H9 (cell line): ENCODE measurements at regions not wholly inside any gene's neighbourhood (a gene's known extent, or its start where the extent isn't known, plus 50 kb on each side); places are given as distances from the start of the nearest gene placed in this dataset.
A peak's percentile ranks its signal among the peaks of the same experiment; 100 is the strongest.

Experiments used
- DNase-seq: peaks from one replicate; pipeline ENCODE4 v3.0.0-alpha.2; 2017
- H2AFZ ChIP-seq: one replicate; pipeline ENCODE4 v1.6.1; 2013; ENCODE audit warnings: mild to moderate bottlenecking, low read length, control low read depth, moderate library complexity
- H2AK5ac ChIP-seq: 2 replicates; pipeline ENCODE4 v1.6.1; 2013; ENCODE audit warnings: low read length, control low read depth, mixed read lengths; ENCODE audit not compliant: insufficient read length
- H2BK120ac ChIP-seq: one replicate; pipeline ENCODE4 v1.6.1; 2013; ENCODE audit warnings: low read depth, mild to moderate bottlenecking, low read length, control low read depth, inconsistent platforms; ENCODE audit not compliant: poor library complexity, severe bottlenecking
- H2BK12ac ChIP-seq: 2 replicates; pipeline ENCODE4 v1.6.1; 2013; ENCODE audit warnings: low read length, control low read depth, mixed read lengths, low read depth; ENCODE audit not compliant: insufficient read length
- H2BK15ac ChIP-seq: 2 replicates; pipeline ENCODE4 v1.6.1; 2013; ENCODE audit warnings: low read depth, low read length, control low read depth
- H2BK20ac ChIP-seq: one replicate; pipeline ENCODE4 v1.6.1; 2013; ENCODE audit warnings: low read depth, mild to moderate bottlenecking, low read length, control low read depth, inconsistent platforms; ENCODE audit not compliant: poor library complexity, severe bottlenecking
- H2BK5ac ChIP-seq: 2 replicates; pipeline ENCODE4 v1.6.1; 2013; ENCODE audit warnings: low read length, control low read depth, mixed read lengths; ENCODE audit not compliant: insufficient read length
- H3K14ac ChIP-seq: 2 replicates; pipeline ENCODE4 v1.6.1; 2013; ENCODE audit warnings: low read length, control low read depth; ENCODE audit not compliant: insufficient read depth
- H3K18ac ChIP-seq: 2 replicates; pipeline ENCODE4 v1.6.1; 2013; ENCODE audit warnings: low read depth, mild to moderate bottlenecking, mixed read lengths, low read length, control low read depth; ENCODE audit not compliant: insufficient read length
- H3K23ac ChIP-seq: 2 replicates; pipeline ENCODE4 v1.6.1; 2013; ENCODE audit warnings: low read length, control low read depth, mixed read lengths, low read depth; ENCODE audit not compliant: insufficient read length
- H3K23me2 ChIP-seq: 2 replicates; pipeline ENCODE4 v1.6.1; 2013; ENCODE audit warnings: low read depth, mild to moderate bottlenecking, mixed read lengths, low read length, control low read depth; ENCODE audit not compliant: insufficient read length, poor library complexity, severe bottlenecking
- H3K27ac ChIP-seq: 2 replicates; pipeline ENCODE4 v1.5.1; 2013; ENCODE audit warnings: low read length, control low read depth, mixed read lengths, low read depth; ENCODE audit not compliant: insufficient read length
- H3K27me3 ChIP-seq: 2 replicates; pipeline ENCODE4 v1.6.1; 2013; ENCODE audit warnings: low read length, control low read depth, inconsistent platforms; ENCODE audit not compliant: insufficient read depth
- H3K4ac ChIP-seq: 2 replicates; pipeline ENCODE4 v1.6.1; 2013; ENCODE audit warnings: low read depth, mild to moderate bottlenecking, control low read depth, inconsistent platforms, low read length, moderate library complexity
- H3K4me1 ChIP-seq: 2 replicates; pipeline ENCODE4 v1.6.1; 2013; ENCODE audit warnings: low read length, control low read depth, inconsistent platforms; ENCODE audit not compliant: insufficient read depth
- H3K4me2 ChIP-seq: 2 replicates; pipeline ENCODE4 v1.6.1; 2013; ENCODE audit warnings: low read length, control low read depth, mixed read lengths; ENCODE audit not compliant: insufficient read length, insufficient read depth
- H3K56ac ChIP-seq: 2 replicates; pipeline ENCODE4 v1.6.1; 2013; ENCODE audit warnings: low read depth, mild to moderate bottlenecking, mixed read lengths, low read length, control low read depth; ENCODE audit not compliant: insufficient read length
- H3K79me1 ChIP-seq: 2 replicates; pipeline ENCODE4 v1.6.1; 2013; ENCODE audit warnings: low read depth, mild to moderate bottlenecking, moderate library complexity, low read length, control low read depth, inconsistent platforms; ENCODE audit not compliant: insufficient read depth, poor library complexity, severe bottlenecking
- H3K79me2 ChIP-seq: 2 replicates; pipeline ENCODE4 v1.6.1; 2013; ENCODE audit warnings: low read length, control low read depth, inconsistent platforms; ENCODE audit not compliant: insufficient read depth
- H3K9ac ChIP-seq: 2 replicates; pipeline ENCODE4 v1.6.1; 2013; ENCODE audit warnings: low read length, control low read depth, mixed read lengths; ENCODE audit not compliant: insufficient read length; ENCODE audit errors: extremely low read depth
- H3K9me3 ChIP-seq: one replicate; pipeline ENCODE4 v1.6.1; 2013; ENCODE audit warnings: low read depth, low read length, inconsistent platforms; ENCODE audit not compliant: control insufficient read depth
- H3T11ph ChIP-seq: one replicate; pipeline ENCODE4 v1.6.1; 2013; ENCODE audit warnings: mild to moderate bottlenecking, low read length, control low read depth, inconsistent platforms
- H4K20me1 ChIP-seq: one replicate; pipeline ENCODE4 v1.6.1; 2013; ENCODE audit not compliant: control insufficient read depth, insufficient read length, insufficient read depth
- H4K5ac ChIP-seq: 2 replicates; pipeline ENCODE4 v1.6.1; 2013; ENCODE audit warnings: low read depth, mild to moderate bottlenecking, mixed read lengths, low read length, control low read depth; ENCODE audit not compliant: insufficient read length
- H4K8ac ChIP-seq: replicated peaks from 2 replicates; pipeline ENCODE4 v1.6.1; 2013; ENCODE audit warnings: low read length, control low read depth, mixed read lengths, low read depth; ENCODE audit not compliant: insufficient read length
- H4K91ac ChIP-seq: 2 replicates; pipeline ENCODE4 v1.6.1; 2013; ENCODE audit warnings: low read depth, mild to moderate bottlenecking, moderate library complexity, mixed read lengths, low read length, control low read depth; ENCODE audit not compliant: insufficient read length
- H3K27ac Mint-ChIP-seq, 3 experiments: 2 replicates in 2 of 3; 3 replicates in 1 of 3; pipeline ENCODE4 v1.8.0; 2020 to 2021; ENCODE audit warnings: mixed read lengths in 3 of 3, mild to moderate bottlenecking in 1 of 3, moderate library complexity in 1 of 3
- H3K27me3 Mint-ChIP-seq: 2 replicates; pipeline ENCODE4 v1.8.0; 2021; ENCODE audit warnings: low read depth, mild to moderate bottlenecking, moderate library complexity, mixed read lengths
- H3K36me3 Mint-ChIP-seq, 3 experiments: 2 replicates in 2 of 3; 3 replicates in 1 of 3; pipeline ENCODE4 v1.8.0; 2020 to 2021; ENCODE audit warnings: low read depth in 3 of 3, mixed read lengths in 3 of 3; ENCODE audit not compliant: insufficient read depth in 1 of 3
- H3K4me1 Mint-ChIP-seq, 2 experiments: 2 replicates each; pipeline ENCODE4 v1.8.0; 2020; ENCODE audit warnings: mixed read lengths in 2 of 2
- H3K4me3 Mint-ChIP-seq, 2 experiments: 2 replicates in 1 of 2; 3 replicates in 1 of 2; pipeline ENCODE4 v1.8.0; 2020 to 2021; ENCODE audit warnings: mild to moderate bottlenecking in 2 of 2, mixed read lengths in 2 of 2, moderate library complexity in 1 of 2
- H3K9me3 Mint-ChIP-seq, 2 experiments: 2 replicates in 1 of 2; 3 replicates in 1 of 2; pipeline ENCODE4 v1.8.0; 2020; ENCODE audit warnings: mild to moderate bottlenecking in 2 of 2, mixed read lengths in 2 of 2, moderate library complexity in 1 of 2
- TF ChIP-seq, protein P1 (sequence below): fragments of 200-600 bp; sonication (generic); conservative IDR thresholded peaks from 3 replicates; pipeline ENCODE4 v1.8.0; 2021; ENCODE audit warnings: antibody characterized with exemption, mild to moderate bottlenecking

DNA sequence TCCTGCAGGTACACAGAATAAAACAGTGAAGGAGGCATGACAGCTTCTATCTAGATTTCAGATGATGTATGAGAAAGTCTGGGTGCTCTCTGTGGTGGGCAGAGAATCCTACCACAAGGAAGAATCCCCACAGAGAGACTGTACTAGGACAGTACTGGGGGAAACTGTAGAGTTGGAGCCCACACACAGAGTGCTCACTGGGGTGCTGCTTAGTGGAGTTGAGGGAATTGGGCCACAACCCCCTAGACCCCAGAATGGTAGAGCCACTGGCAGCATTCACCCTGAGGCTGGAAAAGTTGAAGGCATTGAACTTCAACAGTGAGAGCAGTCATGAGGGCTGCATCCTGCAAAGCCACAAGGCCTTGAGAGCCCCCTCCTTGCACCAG is 62.2 kb upstream of the TNFRSF21 start:
- Histone ChIP-seq H3K79me1 (no peaks in the 10 kb centered on the region), H3K9me3 (no peaks in the 10 kb centered on the region), H2BK15ac (no peak overlapping the region), H2AFZ (no peak overlapping the region), H4K20me1 (no peaks in the 10 kb centered on the region), H3K4ac (no peak overlapping the region), H2BK5ac (no peak overlapping the region), H4K8ac (no peak overlapping the region), H3K23me2 (no peaks in the 10 kb centered on the region), H2BK120ac (no peak overlapping the region), H2BK20ac (no peak overlapping the region), H3K79me2 (no peaks in the 10 kb centered on the region), H2AK5ac (no peak overlapping the region), H3K9ac (no peak overlapping the region), H3K14ac (no peak overlapping the region), H3K18ac (no peak overlapping the region), H2BK12ac (no peak overlapping the region), H3K23ac (no peak overlapping the region), H3K27me3 (no peaks in the 10 kb centered on the region), H3K27ac (no peak overlapping the region), H3K4me1 (peaks cover 3% of the 10 kb centered on the region; the same call in 1 of the 2 replicates), H3T11ph (no peak overlapping the region), H3K4me2 (no peak overlapping the region), H4K91ac (no peak overlapping the region), H4K5ac (no peak overlapping the region), H3K56ac (no peak overlapping the region)
- TF ChIP-seq, protein P1, sequence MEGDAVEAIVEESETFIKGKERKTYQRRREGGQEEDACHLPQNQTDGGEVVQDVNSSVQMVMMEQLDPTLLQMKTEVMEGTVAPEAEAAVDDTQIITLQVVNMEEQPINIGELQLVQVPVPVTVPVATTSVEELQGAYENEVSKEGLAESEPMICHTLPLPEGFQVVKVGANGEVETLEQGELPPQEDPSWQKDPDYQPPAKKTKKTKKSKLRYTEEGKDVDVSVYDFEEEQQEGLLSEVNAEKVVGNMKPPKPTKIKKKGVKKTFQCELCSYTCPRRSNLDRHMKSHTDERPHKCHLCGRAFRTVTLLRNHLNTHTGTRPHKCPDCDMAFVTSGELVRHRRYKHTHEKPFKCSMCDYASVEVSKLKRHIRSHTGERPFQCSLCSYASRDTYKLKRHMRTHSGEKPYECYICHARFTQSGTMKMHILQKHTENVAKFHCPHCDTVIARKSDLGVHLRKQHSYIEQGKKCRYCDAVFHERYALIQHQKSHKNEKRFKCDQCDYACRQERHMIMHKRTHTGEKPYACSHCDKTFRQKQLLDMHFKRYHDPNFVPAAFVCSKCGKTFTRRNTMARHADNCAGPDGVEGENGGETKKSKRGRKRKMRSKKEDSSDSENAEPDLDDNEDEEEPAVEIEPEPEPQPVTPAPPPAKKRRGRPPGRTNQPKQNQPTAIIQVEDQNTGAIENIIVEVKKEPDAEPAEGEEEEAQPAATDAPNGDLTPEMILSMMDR: no peak
- Mint-ChIP-seq H3K27me3 (no peaks in the 10 kb centered on the region), H3K27ac (peak overlapping the region in 2 of 3 experiments; percentile 57 to 82; a peak in 3 of 7 replicates), H3K4me3 (no peak overlapping the region), H3K4me1 (peaks cover 20 to 21% of the 10 kb centered on the region in 2 experiments), H3K36me3 (no peaks in the 10 kb centered on the region), H3K9me3 (0 out of 5 replicates have a peak, but pooled peaks cover 0 to 2% of the 10 kb centered on the region in 2 experiments)
- no peak for DNase-seq
